OCI-LY3 (cell line): ENCODE measurements at regions not wholly inside any gene's neighbourhood (a gene's known extent, or its start where the extent isn't known, plus 50 kb on each side); places are given as distances from the start of the nearest gene placed in this dataset.
A peak's percentile ranks its signal among the peaks of the same experiment; 100 is the strongest.

Experiments
- H2AFZ ChIP-seq: fragments of 200-600, 300-600 bp; shearing (Covaris generic); 2 replicates; pipeline ENCODE4 v1.6.0; 2014; ENCODE audit warnings: antibody characterized with exemption, low read depth, low read length
- H3K27ac ChIP-seq: fragments of 200-600, 300-600 bp; sonication (generic); 2 replicates; pipeline ENCODE4 v1.5.1; 2014; ENCODE audit warnings: mild to moderate bottlenecking, low read length, moderate library complexity, mixed read lengths
- H3K27me3 ChIP-seq: fragments of 200-600, 300-600 bp; sonication (generic); 2 replicates; pipeline ENCODE4 v1.6.1; 2014; ENCODE audit warnings: low read depth, low read length, mixed read lengths
- H3K36me3 ChIP-seq: fragments of 200-600, 300-600 bp; sonication (generic); replicated peaks from 2 replicates; pipeline ENCODE3; 2014; ENCODE audit warnings: low read depth, low read length, mixed read lengths
- H3K4me1 ChIP-seq: fragments of 300-600, 200-600 bp; sonication (generic); 2 replicates; pipeline ENCODE4 v1.6.1; 2014; ENCODE audit warnings: low read length, mixed read lengths
- H3K4me2 ChIP-seq: fragments of 200-600, 300-600 bp; sonication (generic); 2 replicates; pipeline ENCODE4 v1.6.1; 2014; ENCODE audit warnings: low read length, mixed read lengths
- H3K4me3 ChIP-seq: fragments of 300-600, 200-600 bp; sonication (generic); 2 replicates; pipeline ENCODE4 v1.5.1; 2014; ENCODE audit warnings: antibody characterized with exemption, mild to moderate bottlenecking, low read length, moderate library complexity
- H3K79me2 ChIP-seq: fragments of 300-600, 200-600 bp; shearing (Covaris generic); 2 replicates; pipeline ENCODE4 v1.6.1; 2014; ENCODE audit warnings: mild to moderate bottlenecking, low read length, mixed read lengths
- H3K9ac ChIP-seq: fragments of 300-600, 200-600 bp; shearing (Covaris generic); 2 replicates; pipeline ENCODE4 v1.6.0; 2014; ENCODE audit warnings: mild to moderate bottlenecking, low read length, moderate library complexity
- H3K9me3 ChIP-seq: fragments of 200-600, 300-600 bp; shearing (Covaris generic); 2 replicates; pipeline ENCODE4 v1.6.1; 2014; ENCODE audit warnings: low read length, mixed read lengths; ENCODE audit not compliant: insufficient read depth
- H4K20me1 ChIP-seq: fragments of 200-600, 300-600 bp; sonication (generic); 2 replicates; pipeline ENCODE4 v1.6.1; 2016; ENCODE audit warnings: low read length, mixed read lengths; ENCODE audit not compliant: insufficient read depth
- CTCF ChIP-seq: fragments of 200-600, 300-600 bp; sonication (generic); IDR thresholded peaks from 2 replicates; pipeline ENCODE4 v1.5.1; 2014; ENCODE audit warnings: antibody characterized with exemption, low read length, low read depth
- EZH2phosphoT487 ChIP-seq: fragments of 200-600 bp; shearing (Covaris generic); IDR thresholded peaks from 2 replicates; pipeline ENCODE4 v1.6.1; 2018; ENCODE audit warnings: antibody characterized with exemption, mixed run types, low read depth

GRCh38 chr14:65226824-65227604, 124.7 kb upstream of the MAX start:
- TF ChIP-seq EZH2phosphoT487, result no peak
- no peak for TF ChIP-seq CTCF
- H3K4me1 ChIP-seq, result peaks cover 31% of the 10 kb centered on the region
- peaks cover 47% of the 10 kb centered on the region for H4K20me1 ChIP-seq
- no peak overlapping the region for H3K9ac ChIP-seq
- H3K4me3 ChIP-seq, result no peak overlapping the region
- no peaks in the 10 kb centered on the region for H3K36me3 ChIP-seq
- H3K79me2 ChIP-seq, result no peaks in the 10 kb centered on the region
- no peak overlapping the region for H3K4me2 ChIP-seq
- no peaks in the 10 kb centered on the region for H3K9me3 ChIP-seq
- H3K27me3 ChIP-seq, result peaks cover 68% of the 10 kb centered on the region
- H2AFZ ChIP-seq, result no peak overlapping the region
- no peak overlapping the region for H3K27ac ChIP-seq

- TF ChIP-seq CTCF (no peak), EZH2phosphoT487 (peak; percentile 88)
- Histone ChIP-seq H3K36me3 (no peaks in the 10 kb centered on the region), H3K9ac (no peak overlapping the region), H3K27ac (peak overlapping the region; percentile 9; the same call in 1 of the 2 replicates), H4K20me1 (peaks cover 47% of the 10 kb centered on the region), H2AFZ (no peak overlapping the region), H3K4me3 (peak overlapping the region; percentile 66; the same call in 1 of the 2 replicates), H3K27me3 (peaks cover 63% of the 10 kb centered on the region), H3K79me2 (no peaks in the 10 kb centered on the region), H3K4me2 (peak overlapping the region; percentile 80), H3K9me3 (no peaks in the 10 kb centered on the region), H3K4me1 (peaks cover 28% of the 10 kb centered on the region)
Observed at GRCh38 chr14:65228436-65228835, 126.1 kb upstream of the MAX start.

GRCh38 chr14:65228956-65229747, 126.8 kb upstream of the MAX start:
- peaks cover 28% of the 10 kb centered on the region for H3K4me1 ChIP-seq
- H4K20me1 ChIP-seq, result peaks cover 47% of the 10 kb centered on the region
- peak overlapping the region; percentile 66 for H3K4me3 ChIP-seq
- peak overlapping the region; percentile 80 for H3K4me2 ChIP-seq
- H2AFZ ChIP-seq, result no peak overlapping the region
- TF ChIP-seq EZH2phosphoT487, result 0 out of 2 replicates have a peak, but pooled peaks have one; percentile 46
- TF ChIP-seq CTCF, result no peak
- H3K27ac ChIP-seq, result peak overlapping the region; percentile 9; the same call in 1 of the 2 replicates
- H3K79me2 ChIP-seq, result no peaks in the 10 kb centered on the region
- no peaks in the 10 kb centered on the region for H3K9me3 ChIP-seq
- no peaks in the 10 kb centered on the region for H3K36me3 ChIP-seq
- H3K27me3 ChIP-seq, result peaks cover 70% of the 10 kb centered on the region
- H3K9ac ChIP-seq, result no peak overlapping the region
